Esophagus squamous epithelium (tissue), 5 donors: ENCODE measurements at regions not wholly inside any gene's neighbourhood (a gene's known extent, or its start where the extent isn't known, plus 50 kb on each side); places are given as distances from the start of the nearest gene placed in this dataset.

Source experiments
- DNase-seq: peaks from one replicate; lab custom pipeline; 2025; lab: John Stamatoyannopoulos, UW
- H3K27ac ChIP-seq, 4 donors: fragments of 200-600 bp; sonication (generic); one replicate each; pipeline ENCODE4 v1.5.1; 2016 to 2019; ENCODE audit warnings: mild to moderate bottlenecking in 1 of 4
- H3K27me3 ChIP-seq, 4 donors: fragments of 200-600 bp; sonication (generic); 1 replicate in 3 of 4; 2 replicates in 1 of 4; pipeline versions ENCODE4 v1.5.1 to v1.6.0; 2017 to 2021; ENCODE audit warnings: antibody characterized with exemption in 1 of 4
- H3K36me3 ChIP-seq, 3 donors: fragments of 200-600 bp; sonication (generic); one replicate each; pipeline ENCODE4 v1.5.1; 2016 to 2019
- H3K4me1 ChIP-seq, 3 donors: fragments of 200-600 bp; sonication (generic); one replicate each; pipeline ENCODE4 v1.5.1; 2017 to 2019
- H3K4me3 ChIP-seq, 4 donors: fragments of 200-600 bp; sonication (generic); 1 replicate in 3 of 4; 2 replicates in 1 of 4; pipeline ENCODE4 v1.5.1; 2016 to 2019; ENCODE audit warnings: mild to moderate bottlenecking in 2 of 4, moderate library complexity in 1 of 4
- H3K9me3 ChIP-seq, 3 donors: fragments of 200-600 bp; sonication (generic); one replicate each; pipeline ENCODE4 v1.5.1; 2016 to 2019
- POLR2A ChIP-seq, 4 donors: fragments of 450-650 bp; IDR thresholded peaks; one replicate each; pipeline ENCODE4 v1.6.1; 2017; ENCODE audit warnings: antibody characterized with exemption in 4 of 4, mild to moderate bottlenecking in 4 of 4, moderate library complexity in 3 of 4
- WGBS, 2 donors: methylation state at CpG; one replicate each; pipeline ENCODE4 v1.1.5; 2018; 5-methylcytosine and 5-hydroxymethylcytosine counted together
- intact Hi-C: fragments of 100-400 bp; cut with DNase I; formaldehyde crosslinking; loops from one replicate; pipeline ENCODE4 v1.15.0; 2022
- TF ChIP-seq, protein P1 (sequence below), 6 experiments: fragments of 450-650 bp in 4 of 6; fragments of 200-600 bp in 2 of 6; sonication (generic) in 2 of 6; IDR thresholded peaks; one replicate each; pipeline ENCODE4 v1.5.1; 2016 to 2019; ENCODE audit warnings: antibody characterized with exemption in 6 of 6, mild to moderate bottlenecking in 4 of 6, moderate library complexity in 4 of 6
- donor health status: DM: yes; HTN: yes; CAD: no.

GRCh38 chr1:209429611-209430010 is 153.9 kb upstream of the CAMK1G start:
- Histone ChIP-seq H3K4me3 (peak overlapping the region; percentile 58 to 75 (median 63)), H3K27me3 (no peaks in the 10 kb centered on the region), H3K36me3 (peaks cover 0 to 20% (median 0%) of the 10 kb centered on the region in 3 donors), H3K4me1 (peaks cover 0 to 61% (median 0%) of the 10 kb centered on the region in 3 donors), H3K9me3 (no peaks in the 10 kb centered on the region), H3K27ac (peak overlapping the region; percentile 89 to 96 (median 94))
- DNase-seq, result no peak
- intact Hi-C loops, result no loop called here
- TF ChIP-seq POLR2A (IDR thresholded peaks at IDR 0.05), result no peak

- H3K4me3 ChIP-seq, result peak overlapping the region; percentile 58 to 75 (median 63)
- intact Hi-C loops, result no loop called here
- 42 to 57% methylated on average over 3 of the region's 3 CpGs for WGBS, 2 donors
- peak overlapping the region; percentile 89 to 96 (median 94) for H3K27ac ChIP-seq
- no peaks in the 10 kb centered on the region for H3K27me3 ChIP-seq
- no peaks in the 10 kb centered on the region for H3K9me3 ChIP-seq
- TF ChIP-seq, protein P1, sequence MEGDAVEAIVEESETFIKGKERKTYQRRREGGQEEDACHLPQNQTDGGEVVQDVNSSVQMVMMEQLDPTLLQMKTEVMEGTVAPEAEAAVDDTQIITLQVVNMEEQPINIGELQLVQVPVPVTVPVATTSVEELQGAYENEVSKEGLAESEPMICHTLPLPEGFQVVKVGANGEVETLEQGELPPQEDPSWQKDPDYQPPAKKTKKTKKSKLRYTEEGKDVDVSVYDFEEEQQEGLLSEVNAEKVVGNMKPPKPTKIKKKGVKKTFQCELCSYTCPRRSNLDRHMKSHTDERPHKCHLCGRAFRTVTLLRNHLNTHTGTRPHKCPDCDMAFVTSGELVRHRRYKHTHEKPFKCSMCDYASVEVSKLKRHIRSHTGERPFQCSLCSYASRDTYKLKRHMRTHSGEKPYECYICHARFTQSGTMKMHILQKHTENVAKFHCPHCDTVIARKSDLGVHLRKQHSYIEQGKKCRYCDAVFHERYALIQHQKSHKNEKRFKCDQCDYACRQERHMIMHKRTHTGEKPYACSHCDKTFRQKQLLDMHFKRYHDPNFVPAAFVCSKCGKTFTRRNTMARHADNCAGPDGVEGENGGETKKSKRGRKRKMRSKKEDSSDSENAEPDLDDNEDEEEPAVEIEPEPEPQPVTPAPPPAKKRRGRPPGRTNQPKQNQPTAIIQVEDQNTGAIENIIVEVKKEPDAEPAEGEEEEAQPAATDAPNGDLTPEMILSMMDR (IDR thresholded peaks at IDR 0.05), result no peak
- no peak for TF ChIP-seq POLR2A (IDR thresholded peaks at IDR 0.05)
- DNase-seq, result no peak
- peaks cover 0 to 61% (median 0%) of the 10 kb centered on the region in 3 donors for H3K4me1 ChIP-seq
- peaks cover 0 to 20% (median 0%) of the 10 kb centered on the region in 3 donors for H3K36me3 ChIP-seq
Measured at GRCh38 chr1:209430107-209430506, 153.4 kb upstream of the CAMK1G start.

DNA sequence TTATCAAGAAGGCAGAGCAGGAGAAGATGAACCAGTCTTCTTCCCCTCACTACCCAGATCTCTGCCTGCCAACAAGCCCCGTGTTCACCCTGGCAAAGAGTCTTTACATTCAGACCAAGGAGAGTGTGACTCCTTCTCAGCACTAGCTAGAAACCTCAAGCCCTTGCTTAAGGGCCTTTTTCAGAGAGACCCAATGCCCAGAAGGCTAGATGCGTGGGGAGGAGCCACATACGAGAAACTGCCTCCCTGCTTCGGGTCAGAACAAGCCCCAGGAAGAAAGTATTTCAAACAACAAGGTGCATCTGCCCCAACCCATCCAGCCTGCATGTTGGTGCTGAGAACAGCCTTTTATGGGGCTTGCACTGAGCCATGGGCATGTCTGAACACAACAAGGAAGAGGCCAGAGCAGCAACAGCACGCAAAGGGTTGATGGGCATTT is 152.7 kb upstream of the CAMK1G start:
- Histone ChIP-seq H3K4me1 (peaks cover 0 to 63% (median 0%) of the 10 kb centered on the region in 3 donors), H3K27ac (peak overlapping the region; percentile 89 to 96 (median 94)), H3K4me3 (peak overlapping the region; percentile 58 to 75 (median 63)), H3K9me3 (no peaks in the 10 kb centered on the region), H3K36me3 (peaks cover 0 to 20% (median 0%) of the 10 kb centered on the region in 3 donors), H3K27me3 (no peaks in the 10 kb centered on the region)
- intact Hi-C loops, result no loop called here
- WGBS, 2 donors, result 42 to 45% methylated on average over 4 to 5 of the region's 5 CpGs
- TF ChIP-seq, protein P1 (IDR thresholded peaks at IDR 0.05), result no peak
- peak in 1 of 4 donors; percentile 28 for TF ChIP-seq POLR2A (IDR thresholded peaks at IDR 0.05)
- DNase-seq, result no peak

DNA sequence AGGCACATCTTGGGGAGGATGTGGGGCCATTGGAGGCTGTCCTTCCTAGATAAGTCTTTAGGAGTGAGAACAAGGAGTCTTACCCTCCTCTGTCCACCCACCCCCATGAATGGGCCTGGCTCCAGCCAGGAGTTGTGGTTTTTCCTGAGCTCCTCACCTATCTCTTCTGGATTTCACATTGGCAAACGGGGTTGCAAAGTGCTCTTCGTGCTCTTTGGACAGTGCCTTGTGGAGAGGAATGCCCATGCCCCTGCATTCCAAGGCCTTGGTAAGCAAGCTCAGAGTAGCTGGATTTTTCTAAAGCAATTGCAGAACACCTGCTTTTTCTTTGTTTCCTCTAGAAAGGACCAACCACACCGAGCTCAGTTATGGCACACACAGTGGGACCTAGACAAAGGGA is 152.1 kb upstream of the CAMK1G start:
- WGBS, 2 donors, result 23 to 56% methylated on average over 2 to 3 of the region's 3 CpGs
- TF ChIP-seq, protein P1 (IDR thresholded peaks at IDR 0.05), result no peak
- TF ChIP-seq POLR2A (IDR thresholded peaks at IDR 0.05), result no peak
- peaks cover 0 to 68% (median 0%) of the 10 kb centered on the region in 3 donors for H3K4me1 ChIP-seq
- H3K27me3 ChIP-seq, result no peaks in the 10 kb centered on the region
- H3K36me3 ChIP-seq, result peaks cover 0 to 20% (median 0%) of the 10 kb centered on the region in 3 donors
- no peak for DNase-seq
- H3K9me3 ChIP-seq, result no peaks in the 10 kb centered on the region
- peak overlapping the region; percentile 58 to 75 (median 63) for H3K4me3 ChIP-seq
- H3K27ac ChIP-seq, result peak overlapping the region; percentile 89 to 96 (median 94)
- intact Hi-C loops, result no loop called here

GRCh38 chr1:209431813-209432442 is 151.6 kb upstream of the CAMK1G start:
- TF ChIP-seq, protein P1 (IDR thresholded peaks at IDR 0.05), result no peak
- no peak for TF ChIP-seq POLR2A (IDR thresholded peaks at IDR 0.05)
- Histone ChIP-seq H3K27ac (peak overlapping the region; percentile 89 to 96 (median 94)), H3K9me3 (no peaks in the 10 kb centered on the region), H3K27me3 (no peaks in the 10 kb centered on the region), H3K36me3 (peaks cover 0 to 20% (median 0%) of the 10 kb centered on the region in 3 donors), H3K4me1 (peaks cover 0 to 63% (median 0%) of the 10 kb centered on the region in 3 donors), H3K4me3 (peak overlapping the region; percentile 58 to 75 (median 63))
- no peak for DNase-seq
- intact Hi-C loops, result no loop called here
- WGBS, 2 donors, result 14 to 41% methylated on average over 2 to 7 of the region's 12 CpGs
